WTC11 (cell line): ENCODE measurements at regions not wholly inside any gene's neighbourhood (a gene's known extent, or its start where the extent isn't known, plus 50 kb on each side); places are given as distances from the start of the nearest gene placed in this dataset.

Experiments used
- ATAC-seq: fragments of 200-7000 bp; cut with Tn5 transposase; 2 replicates; pipeline ENCODE4 v1.10.0; 2021; ENCODE audit warnings: mild to moderate bottlenecking, moderate library complexity
- CTCF ChIA-PET: fragments of 300-600 bp; sonication (Branson Sonifier 250); formaldehyde crosslinking; loops from one replicate; lab custom pipeline; 2021; ENCODE audit warnings: antibody characterized with exemption; lab: Charles Lee
- POLR2A ChIA-PET: fragments of 350-600 bp; sonication (Branson Sonifier 250); formaldehyde crosslinking; loops from one replicate; lab custom pipeline; 2021; ENCODE audit warnings: antibody characterized with exemption; lab: Charles Lee
- DNase-seq: peaks from one replicate; pipeline ENCODE4 v3.0.0; 2021; ENCODE audit warnings: low spot score
- H3K27ac Mint-ChIP-seq: 2 replicates; pipeline ENCODE4 v1.8.0; 2021; ENCODE audit warnings: mixed read lengths
- H3K27me3 Mint-ChIP-seq: 2 replicates; pipeline ENCODE4 v1.8.0; 2021; ENCODE audit warnings: low read depth, mild to moderate bottlenecking, moderate library complexity, mixed read lengths
- H3K36me3 Mint-ChIP-seq: 2 replicates; pipeline ENCODE4 v1.8.0; 2021; ENCODE audit warnings: mixed read lengths
- H3K4me1 Mint-ChIP-seq: 2 replicates; pipeline ENCODE4 v1.8.0; 2022; ENCODE audit warnings: mixed read lengths
- H3K4me3 Mint-ChIP-seq: 2 replicates; pipeline ENCODE4 v1.8.0; 2021; ENCODE audit warnings: mild to moderate bottlenecking, moderate library complexity, mixed read lengths
- H3K9me3 Mint-ChIP-seq: 2 replicates; pipeline ENCODE4 v1.8.0; 2021; ENCODE audit warnings: mixed read lengths
- ATF2 ChIP-seq: sonication (generic); formaldehyde crosslinking; IDR thresholded peaks from 2 replicates; pipeline ENCODE4 v1.8.1; 2022; ENCODE audit warnings: low read depth, missing genetic modification reagents, borderline replicate concordance
- ETV6 ChIP-seq: sonication (generic); formaldehyde crosslinking; IDR thresholded peaks from 2 replicates; pipeline ENCODE4 v1.8.1; 2022; ENCODE audit warnings: mild to moderate bottlenecking, missing genetic modification reagents
- JUN ChIP-seq: sonication (generic); formaldehyde crosslinking; IDR thresholded peaks from 2 replicates; pipeline ENCODE4 v1.8.0; 2023; ENCODE audit warnings: mild to moderate bottlenecking, missing genetic modification reagents
- KAT7 ChIP-seq: sonication (generic); formaldehyde crosslinking; IDR thresholded peaks from 2 replicates; pipeline ENCODE4 v1.8.1; 2023; ENCODE audit warnings: missing genetic modification reagents, mild to moderate bottlenecking, borderline replicate concordance
- OVOL2 ChIP-seq: fragments of 250-450 bp; sonication (Bioruptor Pico); IDR thresholded peaks from 2 replicates; pipeline ENCODE4 v1.9.0; 2021; ENCODE audit warnings: mild to moderate bottlenecking, borderline replicate concordance
- SMAD4 ChIP-seq: sonication (generic); formaldehyde crosslinking; IDR thresholded peaks from 2 replicates; pipeline ENCODE4 v1.8.0; 2022; ENCODE audit warnings: mild to moderate bottlenecking, missing genetic modification reagents
- SOX15 ChIP-seq: fragments of 250-450 bp; sonication (Bioruptor Pico); IDR thresholded peaks from 2 replicates; pipeline ENCODE4 v1.9.0; 2021; ENCODE audit warnings: mild to moderate bottlenecking
- STAT6 ChIP-seq: sonication (generic); formaldehyde crosslinking; conservative IDR thresholded peaks from 2 replicates; pipeline ENCODE4 v1.8.1; 2023; ENCODE audit warnings: mild to moderate bottlenecking, low read depth, missing genetic modification reagents, moderate library complexity
- ZBTB21 ChIP-seq: sonication (generic); formaldehyde crosslinking; IDR thresholded peaks from 2 replicates; pipeline ENCODE4 v1.8.1; 2023; ENCODE audit warnings: mild to moderate bottlenecking, missing genetic modification reagents, borderline replicate concordance
- ZMAT4 ChIP-seq: fragments of 250-450 bp; sonication (Bioruptor Pico); IDR thresholded peaks from 2 replicates; pipeline ENCODE4 v1.9.0; 2021; ENCODE audit warnings: mild to moderate bottlenecking
- ZNF138 ChIP-seq: sonication (generic); formaldehyde crosslinking; conservative IDR thresholded peaks from 2 replicates; pipeline ENCODE4 v1.8.1; 2022; ENCODE audit warnings: mild to moderate bottlenecking, moderate library complexity, missing genetic modification reagents
- ZNF263 ChIP-seq: sonication (generic); formaldehyde crosslinking; IDR thresholded peaks from 2 replicates; pipeline ENCODE4 v1.8.1; 2022; ENCODE audit warnings: low read depth, mild to moderate bottlenecking, moderate library complexity, missing genetic modification reagents
- ZNF532 ChIP-seq: fragments of 250-450 bp; sonication (Bioruptor Pico); IDR thresholded peaks from 2 replicates; pipeline ENCODE4 v1.9.0; 2021; ENCODE audit warnings: mild to moderate bottlenecking, borderline replicate concordance
- TF ChIP-seq, protein P1 (sequence below): fragments of 250-450 bp; sonication (Bioruptor Pico); IDR thresholded peaks from 2 replicates; pipeline ENCODE4 v1.9.0; 2021; ENCODE audit warnings: mild to moderate bottlenecking
- TF ChIP-seq, protein P2 (sequence below): sonication (generic); formaldehyde crosslinking; IDR thresholded peaks from 2 replicates; pipeline ENCODE4 v1.8.0; 2022; ENCODE audit warnings: mild to moderate bottlenecking, missing genetic modification reagents
- TF ChIP-seq, protein P3 (sequence below): sonication (generic); formaldehyde crosslinking; IDR thresholded peaks from 2 replicates; pipeline ENCODE4 v1.8.1; 2023; ENCODE audit warnings: mild to moderate bottlenecking, missing genetic modification reagents
- TF ChIP-seq, protein P4 (sequence below): sonication (generic); formaldehyde crosslinking; IDR thresholded peaks from 2 replicates; pipeline ENCODE4 v1.8.1; 2023; ENCODE audit warnings: mild to moderate bottlenecking, missing genetic modification reagents
- TF ChIP-seq, protein P5 (sequence below): sonication (generic); formaldehyde crosslinking; IDR thresholded peaks from 2 replicates; pipeline ENCODE4 v1.8.1; 2023; ENCODE audit warnings: mild to moderate bottlenecking, missing genetic modification reagents, borderline replicate concordance

DNA sequence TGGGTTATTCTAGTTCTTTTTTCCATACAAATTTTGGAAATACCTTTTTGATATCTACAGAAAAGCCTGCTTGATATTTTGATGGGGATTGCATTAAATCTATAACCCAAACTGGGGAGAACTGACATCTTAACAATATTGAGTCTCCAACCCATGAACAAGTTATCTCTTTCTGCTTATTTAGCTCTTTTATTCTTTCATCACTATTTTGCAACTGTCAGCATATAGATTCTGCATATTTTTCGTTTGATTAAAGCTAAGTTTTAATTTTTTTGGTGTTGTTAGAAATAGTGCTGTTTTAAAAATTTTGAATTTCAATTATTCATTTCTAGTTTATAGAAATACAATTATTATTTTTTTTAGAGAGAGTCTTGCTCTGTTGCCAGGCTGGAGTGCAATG is 97.9 kb downstream of the EMX2 start:
- no peak overlapping the region for H3K4me3 Mint-ChIP-seq
- TF ChIP-seq, protein P1, sequence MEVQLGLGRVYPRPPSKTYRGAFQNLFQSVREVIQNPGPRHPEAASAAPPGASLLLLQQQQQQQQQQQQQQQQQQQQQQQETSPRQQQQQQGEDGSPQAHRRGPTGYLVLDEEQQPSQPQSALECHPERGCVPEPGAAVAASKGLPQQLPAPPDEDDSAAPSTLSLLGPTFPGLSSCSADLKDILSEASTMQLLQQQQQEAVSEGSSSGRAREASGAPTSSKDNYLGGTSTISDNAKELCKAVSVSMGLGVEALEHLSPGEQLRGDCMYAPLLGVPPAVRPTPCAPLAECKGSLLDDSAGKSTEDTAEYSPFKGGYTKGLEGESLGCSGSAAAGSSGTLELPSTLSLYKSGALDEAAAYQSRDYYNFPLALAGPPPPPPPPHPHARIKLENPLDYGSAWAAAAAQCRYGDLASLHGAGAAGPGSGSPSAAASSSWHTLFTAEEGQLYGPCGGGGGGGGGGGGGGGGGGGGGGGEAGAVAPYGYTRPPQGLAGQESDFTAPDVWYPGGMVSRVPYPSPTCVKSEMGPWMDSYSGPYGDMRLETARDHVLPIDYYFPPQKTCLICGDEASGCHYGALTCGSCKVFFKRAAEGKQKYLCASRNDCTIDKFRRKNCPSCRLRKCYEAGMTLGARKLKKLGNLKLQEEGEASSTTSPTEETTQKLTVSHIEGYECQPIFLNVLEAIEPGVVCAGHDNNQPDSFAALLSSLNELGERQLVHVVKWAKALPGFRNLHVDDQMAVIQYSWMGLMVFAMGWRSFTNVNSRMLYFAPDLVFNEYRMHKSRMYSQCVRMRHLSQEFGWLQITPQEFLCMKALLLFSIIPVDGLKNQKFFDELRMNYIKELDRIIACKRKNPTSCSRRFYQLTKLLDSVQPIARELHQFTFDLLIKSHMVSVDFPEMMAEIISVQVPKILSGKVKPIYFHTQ (CRISPR knock-in tag), result no peak
- no peak for TF ChIP-seq ZMAT4 (CRISPR knock-in tag)
- no peak for TF ChIP-seq ZNF263 (CRISPR knock-in tag)
- TF ChIP-seq, protein P2, sequence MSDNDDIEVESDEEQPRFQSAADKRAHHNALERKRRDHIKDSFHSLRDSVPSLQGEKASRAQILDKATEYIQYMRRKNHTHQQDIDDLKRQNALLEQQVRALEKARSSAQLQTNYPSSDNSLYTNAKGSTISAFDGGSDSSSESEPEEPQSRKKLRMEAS (CRISPR knock-in tag), result no peak
- TF ChIP-seq, protein P3, sequence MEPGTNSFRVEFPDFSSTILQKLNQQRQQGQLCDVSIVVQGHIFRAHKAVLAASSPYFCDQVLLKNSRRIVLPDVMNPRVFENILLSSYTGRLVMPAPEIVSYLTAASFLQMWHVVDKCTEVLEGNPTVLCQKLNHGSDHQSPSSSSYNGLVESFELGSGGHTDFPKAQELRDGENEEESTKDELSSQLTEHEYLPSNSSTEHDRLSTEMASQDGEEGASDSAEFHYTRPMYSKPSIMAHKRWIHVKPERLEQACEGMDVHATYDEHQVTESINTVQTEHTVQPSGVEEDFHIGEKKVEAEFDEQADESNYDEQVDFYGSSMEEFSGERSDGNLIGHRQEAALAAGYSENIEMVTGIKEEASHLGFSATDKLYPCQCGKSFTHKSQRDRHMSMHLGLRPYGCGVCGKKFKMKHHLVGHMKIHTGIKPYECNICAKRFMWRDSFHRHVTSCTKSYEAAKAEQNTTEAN (CRISPR knock-in tag), result no peak
- TF ChIP-seq JUN (CRISPR knock-in tag), result no peak
- no peak for TF ChIP-seq SOX15 (CRISPR knock-in tag)
- no peak for TF ChIP-seq ZNF138 (CRISPR knock-in tag)
- TF ChIP-seq ZNF532 (CRISPR knock-in tag), result no peak
- no peak for TF ChIP-seq ATF2 (CRISPR knock-in tag)
- no peak for TF ChIP-seq SMAD4 (CRISPR knock-in tag)
- TF ChIP-seq KAT7, result no peak
- TF ChIP-seq, protein P4, sequence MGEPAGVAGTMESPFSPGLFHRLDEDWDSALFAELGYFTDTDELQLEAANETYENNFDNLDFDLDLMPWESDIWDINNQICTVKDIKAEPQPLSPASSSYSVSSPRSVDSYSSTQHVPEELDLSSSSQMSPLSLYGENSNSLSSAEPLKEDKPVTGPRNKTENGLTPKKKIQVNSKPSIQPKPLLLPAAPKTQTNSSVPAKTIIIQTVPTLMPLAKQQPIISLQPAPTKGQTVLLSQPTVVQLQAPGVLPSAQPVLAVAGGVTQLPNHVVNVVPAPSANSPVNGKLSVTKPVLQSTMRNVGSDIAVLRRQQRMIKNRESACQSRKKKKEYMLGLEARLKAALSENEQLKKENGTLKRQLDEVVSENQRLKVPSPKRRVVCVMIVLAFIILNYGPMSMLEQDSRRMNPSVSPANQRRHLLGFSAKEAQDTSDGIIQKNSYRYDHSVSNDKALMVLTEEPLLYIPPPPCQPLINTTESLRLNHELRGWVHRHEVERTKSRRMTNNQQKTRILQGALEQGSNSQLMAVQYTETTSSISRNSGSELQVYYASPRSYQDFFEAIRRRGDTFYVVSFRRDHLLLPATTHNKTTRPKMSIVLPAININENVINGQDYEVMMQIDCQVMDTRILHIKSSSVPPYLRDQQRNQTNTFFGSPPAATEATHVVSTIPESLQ (CRISPR knock-in tag), result no peak
- TF ChIP-seq OVOL2 (CRISPR knock-in tag), result no peak
- TF ChIP-seq ZBTB21 (CRISPR knock-in tag), result no peak
- TF ChIP-seq, protein P5, sequence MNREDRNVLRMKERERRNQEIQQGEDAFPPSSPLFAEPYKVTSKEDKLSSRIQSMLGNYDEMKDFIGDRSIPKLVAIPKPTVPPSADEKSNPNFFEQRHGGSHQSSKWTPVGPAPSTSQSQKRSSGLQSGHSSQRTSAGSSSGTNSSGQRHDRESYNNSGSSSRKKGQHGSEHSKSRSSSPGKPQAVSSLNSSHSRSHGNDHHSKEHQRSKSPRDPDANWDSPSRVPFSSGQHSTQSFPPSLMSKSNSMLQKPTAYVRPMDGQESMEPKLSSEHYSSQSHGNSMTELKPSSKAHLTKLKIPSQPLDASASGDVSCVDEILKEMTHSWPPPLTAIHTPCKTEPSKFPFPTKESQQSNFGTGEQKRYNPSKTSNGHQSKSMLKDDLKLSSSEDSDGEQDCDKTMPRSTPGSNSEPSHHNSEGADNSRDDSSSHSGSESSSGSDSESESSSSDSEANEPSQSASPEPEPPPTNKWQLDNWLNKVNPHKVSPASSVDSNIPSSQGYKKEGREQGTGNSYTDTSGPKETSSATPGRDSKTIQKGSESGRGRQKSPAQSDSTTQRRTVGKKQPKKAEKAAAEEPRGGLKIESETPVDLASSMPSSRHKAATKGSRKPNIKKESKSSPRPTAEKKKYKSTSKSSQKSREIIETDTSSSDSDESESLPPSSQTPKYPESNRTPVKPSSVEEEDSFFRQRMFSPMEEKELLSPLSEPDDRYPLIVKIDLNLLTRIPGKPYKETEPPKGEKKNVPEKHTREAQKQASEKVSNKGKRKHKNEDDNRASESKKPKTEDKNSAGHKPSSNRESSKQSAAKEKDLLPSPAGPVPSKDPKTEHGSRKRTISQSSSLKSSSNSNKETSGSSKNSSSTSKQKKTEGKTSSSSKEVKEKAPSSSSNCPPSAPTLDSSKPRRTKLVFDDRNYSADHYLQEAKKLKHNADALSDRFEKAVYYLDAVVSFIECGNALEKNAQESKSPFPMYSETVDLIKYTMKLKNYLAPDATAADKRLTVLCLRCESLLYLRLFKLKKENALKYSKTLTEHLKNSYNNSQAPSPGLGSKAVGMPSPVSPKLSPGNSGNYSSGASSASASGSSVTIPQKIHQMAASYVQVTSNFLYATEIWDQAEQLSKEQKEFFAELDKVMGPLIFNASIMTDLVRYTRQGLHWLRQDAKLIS (CRISPR knock-in tag), result no peak
- TF ChIP-seq ETV6, result no peak
- TF ChIP-seq STAT6 (CRISPR knock-in tag), result no peak

More for the DNA sequence above, 97.9 kb downstream of the EMX2 start:
- ATAC-seq, result no peak
- Mint-ChIP-seq H3K4me1 (no peaks in the 10 kb centered on the region), H3K27me3 (no peaks in the 10 kb centered on the region; the same call in 1 of the 2 replicates), H3K9me3 (no peaks in the 10 kb centered on the region), H3K27ac (no peak overlapping the region), H3K36me3 (no peaks in the 10 kb centered on the region)
- no peak for DNase-seq
- ChIA-PET CTCF (interaction anchor here (0.6 kb wide), 1 partner anchor 144 kb away, joined by 3 read pairs; no protein-coding TSS in a partner anchor), POLR2A (no interaction called here)
